A549 (cell line): ENCODE measurements at regions not wholly inside any gene's neighbourhood (a gene's known extent, or its start where the extent isn't known, plus 50 kb on each side); places are given as distances from the start of the nearest gene placed in this dataset.

Experiments
- ATAC-seq, 2 experiments: fragments of 200-7000 bp in 1 of 2; fragments of >200 bp in 1 of 2; cut with Nextera tagmentation in 1 of 2; cut with Tn5 transposase in 1 of 2; 3 replicates each; pipeline versions ENCODE4 v1.8.0 to v1.9.1; 2018 to 2020; ENCODE audit warnings: mild to moderate bottlenecking in 1 of 2, moderate library complexity in 1 of 2
- CTCF ChIA-PET: fragments of 300-600 bp; sonication (Branson Sonifier 250); formaldehyde crosslinking; extraction: SDS; loops from one replicate; lab custom pipeline; 2021; ENCODE audit warnings: antibody characterized with exemption, inconsistent platforms; lab: Yijun Ruan, JAX
- POLR2A ChIA-PET: fragments of 350-600 bp; formaldehyde crosslinking; extraction: SDS; loops from one replicate; lab custom pipeline; 2021; ENCODE audit warnings: antibody characterized with exemption, inconsistent platforms; lab: Yijun Ruan, JAX
- DNase-seq, 2 experiments: peaks; one replicate each; pipeline versions ENCODE4 v3.0.0 to v3.0.0-alpha.2; 2011 to 2016; ENCODE audit warnings: low read depth in 1 of 2, low spot score in 1 of 2
- FAIRE-seq: peaks from 2 replicates; lab custom pipeline; 2011; peaks lifted over from hg19 to GRCh38; lab: Jason Lieb, UNC
- H3K27ac ChIP-seq, 2 experiments: fragments of >200 bp; sonication (Bioruptor Twin); formaldehyde crosslinking; 3 replicates each; pipeline ENCODE4 v1.5.1; 2016 to 2017
- H3K4me1 ChIP-seq: fragments of >200 bp; sonication (Bioruptor Twin); formaldehyde crosslinking; 3 replicates; pipeline ENCODE4 v1.6.1; 2016
- H3K4me2 ChIP-seq: fragments of >200 bp; sonication (Bioruptor Twin); formaldehyde crosslinking; 3 replicates; pipeline ENCODE4 v1.6.1; 2016
- H3K4me3 ChIP-seq: fragments of >200 bp; sonication (Bioruptor Twin); formaldehyde crosslinking; 3 replicates; pipeline ENCODE4 v1.5.1; 2016
- H3K9me3 ChIP-seq: fragments of >200 bp; sonication (Bioruptor Twin); formaldehyde crosslinking; 3 replicates; pipeline ENCODE4 v1.6.1; 2016
- ATOH8 ChIP-seq: fragments of 250-450 bp; sonication (Bioruptor Pico); IDR thresholded peaks from 2 replicates; pipeline ENCODE4 v1.5.0; 2020; ENCODE audit warnings: low read depth, mild to moderate bottlenecking, moderate library complexity
- CHD2 ChIP-seq: fragments of 150-350 bp; IDR thresholded peaks from 2 replicates; pipeline ENCODE4 v1.6.1; 2014; ENCODE audit warnings: low read length; ENCODE audit not compliant: partially characterized antibody
- CHD4 ChIP-seq: fragments of 200-600 bp; sonication (generic); IDR thresholded peaks from 2 replicates; pipeline ENCODE4 v1.6.1; 2016; ENCODE audit warnings: antibody characterized with exemption, mild to moderate bottlenecking, borderline replicate concordance
- CTCF ChIP-seq: fragments of >200 bp; sonication (Bioruptor Twin); formaldehyde crosslinking; IDR thresholded peaks from 3 replicates; pipeline ENCODE4 v1.5.1; 2016
- E2F6 ChIP-seq: IDR thresholded peaks from 2 replicates; pipeline ENCODE4 v1.6.1; 2012; ENCODE audit warnings: low read depth, borderline replicate concordance
- EHF ChIP-seq: fragments of 250-450 bp; sonication (Bioruptor Pico); IDR thresholded peaks from 2 replicates; pipeline ENCODE4 v1.5.0; 2020; ENCODE audit warnings: mild to moderate bottlenecking
- ELK1 ChIP-seq: fragments of 150-350 bp; IDR thresholded peaks from 2 replicates; pipeline ENCODE4 v1.6.1; 2014; ENCODE audit warnings: low read depth, mild to moderate bottlenecking, low read length
- EP300 ChIP-seq, 2 experiments: fragments of >200 bp; sonication (Bioruptor Twin); formaldehyde crosslinking; IDR thresholded peaks; 2 replicates in 1 of 2; 3 replicates in 1 of 2; pipeline ENCODE4 v1.6.1; 2016 to 2017
- GATA3 ChIP-seq: IDR thresholded peaks from 2 replicates; pipeline ENCODE4 v1.6.1; 2012; ENCODE audit warnings: borderline replicate concordance
- HES2 ChIP-seq: fragments of >200 bp; sonication (Bioruptor Twin); formaldehyde crosslinking; IDR thresholded peaks from 2 replicates; pipeline ENCODE4 v1.6.1; 2016
- HEYL ChIP-seq: fragments of 250-450 bp; sonication (Bioruptor Pico); IDR thresholded peaks from 2 replicates; pipeline ENCODE4 v1.8.0; 2021; ENCODE audit warnings: mild to moderate bottlenecking, moderate library complexity
- HMGXB4 ChIP-seq: fragments of 250-450 bp; sonication (Bioruptor Pico); IDR thresholded peaks from 2 replicates; pipeline ENCODE4 v1.5.0; 2021; ENCODE audit warnings: mild to moderate bottlenecking, moderate library complexity, borderline replicate concordance
- HOXA7 ChIP-seq: fragments of 250-450 bp; sonication (Bioruptor Pico); IDR thresholded peaks from 2 replicates; pipeline ENCODE4 v1.5.0; 2020; ENCODE audit warnings: mild to moderate bottlenecking, moderate library complexity
- HOXB5 ChIP-seq: fragments of 250-450 bp; sonication (Bioruptor Pico); IDR thresholded peaks from 2 replicates; pipeline ENCODE4 v1.5.0; 2020; ENCODE audit warnings: mild to moderate bottlenecking, moderate library complexity
- JUN ChIP-seq, 2 experiments: fragments of >200 bp; sonication (Bioruptor Twin); formaldehyde crosslinking; IDR thresholded peaks; 2 replicates in 1 of 2; 3 replicates in 1 of 2; pipeline ENCODE4 v1.6.1; 2016 to 2017
- MAX ChIP-seq: IDR thresholded peaks from 2 replicates; pipeline ENCODE4 v1.6.1; 2012
- MYC ChIP-seq: IDR thresholded peaks from 2 replicates; pipeline ENCODE4 v1.6.1; 2012; ENCODE audit warnings: mild to moderate bottlenecking, inconsistent platforms, low read length, improper control_type of control experiment, borderline replicate concordance
- NPAS2 ChIP-seq: fragments of 250-450 bp; sonication (Bioruptor Pico); IDR thresholded peaks from 2 replicates; pipeline ENCODE4 v1.8.0; 2022; ENCODE audit warnings: mild to moderate bottlenecking, moderate library complexity, borderline replicate concordance
- POLR2A ChIP-seq: IDR thresholded peaks from 2 replicates; pipeline ENCODE4 v1.6.1; 2012; ENCODE audit warnings: mild to moderate bottlenecking, low read length
- RCOR1 ChIP-seq: fragments of 150-350 bp; IDR thresholded peaks from 2 replicates; pipeline ENCODE4 v1.6.1; 2014; ENCODE audit warnings: antibody characterized with exemption, low read length, low read depth
- RFX5 ChIP-seq: fragments of 450-650 bp; IDR thresholded peaks from 2 replicates; pipeline ENCODE4 v1.7.1; 2014; ENCODE audit warnings: antibody characterized with exemption, mild to moderate bottlenecking, moderate library complexity
- SREBF2 ChIP-seq: fragments of 450-650 bp; IDR thresholded peaks from 2 replicates; pipeline ENCODE4 v1.6.1; 2014; ENCODE audit warnings: mild to moderate bottlenecking, moderate library complexity
- TFCP2L1 ChIP-seq: fragments of 250-450 bp; sonication (Bioruptor Pico); IDR thresholded peaks from 2 replicates; pipeline ENCODE4 v1.5.0; 2021; ENCODE audit warnings: mild to moderate bottlenecking
- TP53 ChIP-seq: fragments of 250-450 bp; sonication (Bioruptor Pico); IDR thresholded peaks from 2 replicates; pipeline ENCODE4 v1.5.0; 2021; ENCODE audit warnings: mild to moderate bottlenecking, moderate library complexity
- ZC3H11A ChIP-seq: fragments of 450-650 bp; IDR thresholded peaks from 2 replicates; pipeline ENCODE4 v1.6.1; 2014; ENCODE audit warnings: antibody characterized with exemption, mild to moderate bottlenecking
- ZFP36 ChIP-seq: fragments of 450-650 bp; IDR thresholded peaks from 2 replicates; pipeline ENCODE4 v1.6.1; 2014; ENCODE audit warnings: borderline replicate concordance; ENCODE audit not compliant: partially characterized antibody
- WGBS: methylation state at CpG from one replicate; pipeline ENCODE4 v1.1.6; 2017; ENCODE audit errors: missing lambda C conversion rate; 5-methylcytosine and 5-hydroxymethylcytosine counted together

- FAIRE-seq: no peak
- no peak overlapping the region for H3K4me2 ChIP-seq
- TF ChIP-seq HES2: no peak
- TF ChIP-seq CTCF: no peak
- no peak for TF ChIP-seq HMGXB4
- TF ChIP-seq ZFP36: no peak
- TF ChIP-seq ATOH8: no peak
- no peak for TF ChIP-seq CHD2
- TF ChIP-seq MAX: no peak
- TF ChIP-seq RCOR1: no peak
- TF ChIP-seq CHD4: no peak
- no peak for TF ChIP-seq EP300 (IDR thresholded peaks at IDR 0.05)
- TF ChIP-seq TFCP2L1 (CRISPR knock-in tag): no peak
- TF ChIP-seq MYC: no peak
- no peak for TF ChIP-seq POLR2A
- TF ChIP-seq HEYL: no peak
- no peak for TF ChIP-seq JUN (IDR thresholded peaks at IDR 0.05)
- TF ChIP-seq, all 56 proteins: peak for 0
- no peaks in the 10 kb centered on the region for H3K9me3 ChIP-seq
- ATAC-seq (no peak), DNase-seq (no peak)
- WGBS: 0% methylated on average over 3 of the region's 3 CpGs
- ChIA-PET POLR2A (no interaction called here), CTCF (no interaction called here)
- H3K4me3 ChIP-seq: no peak overlapping the region
- no peaks in the 10 kb centered on the region for H3K4me1 ChIP-seq
- no peak overlapping the region for H3K27ac ChIP-seq
Measured at GRCh38 chr2:117485588-117485987, 328.9 kb upstream of the DDX18 start.

GRCh38 chr2:117486081-117486480, 328.4 kb upstream of the DDX18 start:
- ChIA-PET CTCF (no interaction called here), POLR2A (no interaction called here)
- no peak for DNase-seq
- WGBS: 7% methylated on average over 2 of the region's 2 CpGs
- Histone ChIP-seq H3K9me3 (no peaks in the 10 kb centered on the region), H3K4me1 (no peaks in the 10 kb centered on the region), H3K4me3 (no peak overlapping the region), H3K4me2 (no peak overlapping the region), H3K27ac (no peak overlapping the region)
- TF ChIP-seq NPAS2 (CRISPR knock-in tag) (no peak), SREBF2 (no peak), EHF (CRISPR knock-in tag) (no peak), RFX5 (no peak), E2F6 (no peak), TP53 (CRISPR knock-in tag) (no peak), POLR2A (no peak), ELK1 (no peak), JUN (IDR thresholded peaks at IDR 0.05) (no peak), HOXA7 (CRISPR knock-in tag) (no peak), HOXB5 (CRISPR knock-in tag) (no peak), GATA3 (no peak), ZC3H11A (no peak), MAX (no peak)
- no peak for ATAC-seq
- FAIRE-seq: no peak
